Activated gamma-delta T cell (primary cell): ENCODE measurements at regions not wholly inside any gene's neighbourhood (a gene's known extent, or its start where the extent isn't known, plus 50 kb on each side); places are given as distances from the start of the nearest gene placed in this dataset.

Experiments
- DNase-seq: peaks from one replicate; lab custom pipeline; 2025; lab: John Stamatoyannopoulos, UW

DNA sequence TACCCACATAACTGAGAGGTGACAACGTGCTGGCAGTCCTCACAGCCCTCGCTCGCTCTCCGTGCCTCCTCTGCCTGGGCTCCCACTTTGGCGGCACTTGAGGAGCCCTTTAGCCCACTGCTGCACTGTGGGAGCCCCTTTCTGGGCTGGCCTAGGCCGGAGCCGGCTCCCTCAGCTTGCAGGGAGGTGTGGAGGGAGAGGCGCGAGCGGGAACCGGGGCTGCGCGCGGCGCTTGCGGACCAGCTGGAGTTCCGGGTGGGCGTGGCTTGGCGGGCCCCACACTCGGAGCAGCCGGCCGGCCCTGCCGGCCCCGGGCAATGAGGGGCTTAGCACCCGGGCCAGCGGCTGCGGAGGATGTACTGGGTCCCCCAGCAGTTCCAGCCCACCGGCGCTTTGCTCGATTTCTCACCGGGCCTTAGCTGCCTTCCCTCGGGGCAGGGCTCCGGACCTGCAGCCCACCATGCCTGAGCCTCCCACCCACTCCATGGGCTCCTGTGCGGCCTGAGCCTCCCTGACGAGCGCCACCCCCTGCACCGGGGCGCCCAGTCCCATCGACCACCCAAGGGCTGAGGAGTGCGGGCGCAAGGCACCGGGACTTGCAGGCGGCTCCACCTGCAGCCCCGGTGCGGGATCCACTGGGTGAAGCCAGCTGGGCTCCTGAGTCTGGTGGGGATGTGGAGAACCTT, 630.1 kb upstream of the NXPH2 start:
- peak; percentile 4 for DNase-seq

DNA sequence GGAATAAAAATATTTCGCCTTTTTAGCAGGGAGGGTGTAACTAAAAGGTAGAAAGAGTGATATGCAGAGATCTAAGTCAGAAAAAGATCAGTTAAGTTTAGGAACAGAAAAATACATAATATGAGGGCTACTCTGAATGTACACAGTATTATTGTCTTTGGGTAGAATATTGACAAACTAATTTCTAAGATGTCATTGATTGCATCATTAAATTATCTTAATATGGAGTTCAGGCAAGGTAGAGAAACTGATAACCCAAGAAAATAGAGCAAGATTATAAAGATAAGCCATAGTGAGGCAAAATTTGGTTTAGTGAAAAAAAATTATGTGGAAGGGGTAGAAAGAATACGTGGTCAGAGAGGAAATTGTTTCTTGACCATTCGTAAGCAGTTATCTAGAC, 629.0 kb upstream of the NXPH2 start:
- DNase-seq: no peak

DNA sequence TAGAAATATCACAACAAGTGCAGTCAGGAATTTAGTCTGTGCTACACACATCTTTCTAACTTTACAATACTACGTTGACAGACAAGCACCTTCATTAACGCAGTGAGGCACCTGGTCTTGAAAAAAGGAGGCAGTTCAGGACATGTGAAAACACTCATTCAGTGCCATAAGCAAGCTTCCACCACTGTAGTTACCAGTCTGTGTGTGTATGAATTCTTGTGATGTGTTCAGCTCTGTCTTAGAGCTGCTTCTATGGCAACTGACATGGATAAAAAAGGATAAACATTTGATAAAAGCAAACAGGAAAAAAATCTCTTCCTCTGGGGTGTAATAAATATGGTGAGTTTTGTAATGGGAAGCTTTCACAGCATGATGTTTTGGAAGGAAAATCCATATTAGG, 623.8 kb upstream of the NXPH2 start:
- DNase-seq: no peak

DNA sequence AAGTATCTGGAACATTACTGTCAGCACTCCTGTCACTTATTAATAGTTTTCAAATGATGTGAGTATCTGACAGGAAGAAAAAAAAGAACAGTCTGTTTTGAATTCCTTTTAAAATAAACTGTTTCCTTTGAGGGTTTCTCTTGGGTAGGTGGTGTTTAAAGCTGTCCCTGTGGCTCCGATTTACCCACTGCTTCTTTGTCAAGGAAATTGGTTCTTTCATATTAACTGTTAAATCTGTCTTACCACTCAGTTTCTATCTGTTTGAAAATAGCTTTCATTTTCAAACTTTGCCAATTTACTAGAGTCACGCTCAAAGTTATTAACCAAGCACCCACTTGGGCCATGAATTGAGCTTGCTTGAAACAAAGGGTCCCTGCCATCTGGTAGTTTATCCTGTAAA, 614.6 kb upstream of the NXPH2 start:
- no peak for DNase-seq

DNA sequence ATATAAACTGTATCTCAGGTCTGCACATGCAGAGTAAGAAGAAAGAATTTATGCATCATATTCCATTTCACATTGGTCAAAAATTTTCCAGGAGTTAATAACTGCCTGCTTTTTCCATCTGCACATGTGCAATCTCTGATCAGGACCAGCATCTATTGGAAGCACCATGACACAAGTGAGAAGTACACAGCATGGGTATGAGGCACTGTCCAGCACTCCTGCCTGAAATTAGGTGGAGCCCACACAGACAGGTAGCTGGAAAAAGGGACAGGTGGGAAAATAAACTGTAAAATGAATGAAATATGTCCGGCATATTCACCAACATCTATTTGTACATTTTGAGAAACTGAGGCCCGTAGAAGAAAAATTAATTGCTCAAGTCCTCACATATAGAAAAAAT, 609.2 kb upstream of the NXPH2 start:
- no peak for DNase-seq

DNA sequence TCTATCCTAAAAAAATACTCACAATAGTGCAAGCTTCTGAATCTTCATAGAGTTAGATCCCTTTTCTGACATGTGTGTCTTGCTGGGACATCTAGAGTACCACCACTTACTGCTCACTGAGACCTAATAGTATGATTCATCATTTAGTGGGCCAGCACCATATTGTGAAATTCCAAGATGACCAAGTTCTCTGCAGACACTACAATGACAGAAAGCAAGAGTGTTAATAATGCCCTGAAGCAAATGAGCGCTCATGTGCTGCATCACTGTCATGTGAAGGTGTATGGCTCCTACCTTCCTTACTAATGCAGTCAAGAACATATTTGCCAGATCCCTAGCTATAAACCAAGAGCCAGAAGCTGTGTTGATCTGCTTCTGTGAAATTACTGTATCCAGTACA, 606.2 kb upstream of the NXPH2 start:
- no peak for DNase-seq

DNA sequence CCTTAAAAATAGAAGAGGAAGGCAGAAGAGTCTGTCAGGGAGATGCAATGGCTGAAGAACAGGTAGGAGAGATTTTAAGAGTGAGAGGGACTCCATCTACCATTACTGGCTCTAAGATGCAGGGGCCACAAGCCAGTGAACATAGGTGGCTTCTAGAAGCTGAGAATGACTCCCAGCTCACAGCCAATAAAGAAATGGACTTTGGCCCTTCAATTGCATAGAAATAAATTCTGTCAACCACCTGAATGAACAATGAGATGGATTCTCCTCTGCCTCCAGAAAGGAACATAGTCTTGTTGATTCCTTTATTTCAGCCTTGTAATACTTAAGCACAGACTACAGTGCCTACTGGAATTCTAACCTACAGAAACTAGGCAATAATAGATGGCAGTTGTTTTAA, 603.3 kb upstream of the NXPH2 start:
- DNase-seq: no peak

DNA sequence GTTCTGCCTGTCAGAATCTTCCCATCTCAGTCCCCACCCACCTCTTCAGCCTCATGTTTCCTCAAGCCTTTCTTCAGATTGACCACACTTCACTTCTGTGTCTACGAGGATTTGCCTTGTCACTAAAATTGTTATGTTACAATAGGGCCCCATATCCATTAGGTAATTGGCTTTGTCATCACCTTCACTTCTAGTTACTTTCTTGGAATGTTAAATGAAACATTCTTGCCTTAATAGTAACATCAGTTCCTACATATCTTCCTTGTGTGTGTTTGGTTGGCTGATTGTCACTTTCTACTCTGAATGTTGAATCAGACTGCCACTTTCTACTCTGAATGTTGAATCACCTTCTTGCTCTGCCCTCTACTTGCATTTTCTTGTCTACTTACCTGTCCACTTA, 599.9 kb upstream of the NXPH2 start:
- DNase-seq: no peak

DNA sequence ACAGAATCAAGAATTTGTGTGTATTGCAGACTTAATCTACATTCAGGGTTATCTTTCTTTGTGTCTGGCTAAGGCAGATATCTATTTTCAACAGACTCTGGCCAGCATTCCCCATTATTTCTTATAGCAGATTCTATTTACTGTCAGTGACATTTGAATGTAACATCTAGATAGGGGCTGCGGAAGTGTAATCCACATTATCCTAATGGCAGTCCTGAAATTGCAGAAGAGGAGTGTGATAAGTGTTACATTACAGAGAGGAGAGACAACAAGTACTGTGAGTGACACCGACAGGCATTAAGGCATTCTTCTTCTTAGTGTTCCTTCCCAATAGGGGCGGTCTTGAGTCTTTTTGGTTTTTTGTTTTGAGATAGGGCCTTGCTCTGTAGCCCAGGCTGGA, 598.2 kb upstream of the NXPH2 start:
- DNase-seq: no peak

DNA sequence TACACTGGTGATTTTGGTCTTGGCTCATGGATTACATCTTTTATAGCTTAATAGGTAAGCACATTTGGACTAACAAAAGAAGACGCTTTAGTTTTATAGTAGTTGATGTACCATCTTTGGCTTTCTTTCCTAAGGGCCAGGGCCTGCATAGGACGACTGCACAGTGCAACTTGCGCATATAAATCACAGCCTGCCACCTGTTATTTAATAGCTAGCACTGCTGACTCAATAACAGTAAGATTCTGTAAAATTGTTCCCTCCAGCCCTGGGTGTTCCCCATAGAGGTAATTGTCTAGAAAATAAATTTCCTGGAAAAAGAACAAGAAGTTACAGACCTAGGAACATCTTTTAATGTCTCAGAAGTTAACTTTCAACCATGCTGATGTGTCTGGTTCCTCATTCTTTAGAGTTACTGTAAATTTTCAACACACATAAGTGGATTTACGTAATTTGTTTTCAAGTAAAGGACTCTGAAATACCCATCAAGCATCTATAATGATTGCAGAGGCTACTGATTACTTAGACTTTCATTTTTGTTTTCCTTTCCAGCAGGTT, 594.2 kb upstream of the NXPH2 start:
- no peak for DNase-seq

DNA sequence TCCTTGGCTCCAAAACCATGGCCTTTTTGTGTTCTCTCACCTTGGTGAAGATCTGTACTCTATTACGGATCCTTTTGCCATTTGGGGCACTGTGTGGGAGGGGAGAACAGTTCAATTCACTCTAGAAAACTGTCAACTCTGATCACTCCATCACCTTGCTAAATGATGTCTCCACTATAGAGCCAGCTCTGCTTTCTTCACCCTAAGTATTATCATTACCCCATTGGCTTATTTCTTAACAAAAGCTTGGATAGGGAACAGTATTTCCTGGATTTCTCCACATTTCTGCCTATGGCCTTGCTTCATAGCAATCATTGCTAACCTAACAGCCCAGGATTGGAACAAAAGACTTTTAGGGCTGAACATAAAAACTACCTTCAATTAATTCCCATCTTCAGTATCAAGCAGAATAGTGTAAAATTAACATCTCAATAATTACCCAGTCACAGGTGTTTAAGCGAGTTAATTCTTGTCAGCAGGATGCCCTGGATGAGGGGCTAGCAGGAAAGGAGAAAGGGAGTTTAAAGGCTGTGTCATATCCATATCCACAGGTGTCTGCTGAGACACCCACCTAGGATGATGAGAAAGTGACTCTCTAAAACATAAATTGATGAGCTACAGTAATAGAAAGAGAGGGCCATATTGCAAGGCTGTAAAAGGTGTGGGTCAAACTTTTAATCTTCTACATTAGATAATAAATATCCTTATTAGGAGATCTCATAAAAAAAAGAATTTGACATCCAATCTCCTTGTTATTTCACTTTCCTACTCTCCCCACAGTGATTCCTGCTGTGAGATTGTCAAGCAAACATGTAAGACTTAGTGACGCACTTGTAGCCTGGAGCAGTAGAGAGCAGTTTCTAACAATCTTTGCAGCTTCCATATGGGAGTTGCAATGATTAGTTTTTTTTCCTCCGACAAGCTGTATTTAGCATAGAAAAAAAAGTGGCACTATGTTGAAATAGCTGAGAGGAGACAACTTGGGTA, 589.5 kb upstream of the NXPH2 start:
- DNase-seq: no peak

DNA sequence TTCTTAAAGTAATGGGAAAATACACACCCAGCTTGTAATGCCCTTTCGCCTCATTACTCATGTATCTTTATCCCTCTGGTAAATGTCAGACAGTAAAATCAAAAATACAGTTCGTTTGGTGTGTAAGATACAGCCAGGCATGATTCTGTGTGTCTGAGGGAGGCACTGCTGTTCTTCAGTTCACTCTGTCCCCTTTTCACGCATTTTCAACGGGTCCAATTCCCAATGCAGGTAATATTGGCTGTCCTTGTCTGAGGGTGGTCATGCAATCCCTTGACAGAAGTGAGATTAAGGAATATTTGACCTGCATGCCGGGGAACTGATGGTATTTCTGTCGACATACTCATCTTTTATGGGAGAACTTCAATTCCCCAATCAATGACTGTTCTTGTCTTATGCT, 587.2 kb upstream of the NXPH2 start:
- DNase-seq: no peak

DNA sequence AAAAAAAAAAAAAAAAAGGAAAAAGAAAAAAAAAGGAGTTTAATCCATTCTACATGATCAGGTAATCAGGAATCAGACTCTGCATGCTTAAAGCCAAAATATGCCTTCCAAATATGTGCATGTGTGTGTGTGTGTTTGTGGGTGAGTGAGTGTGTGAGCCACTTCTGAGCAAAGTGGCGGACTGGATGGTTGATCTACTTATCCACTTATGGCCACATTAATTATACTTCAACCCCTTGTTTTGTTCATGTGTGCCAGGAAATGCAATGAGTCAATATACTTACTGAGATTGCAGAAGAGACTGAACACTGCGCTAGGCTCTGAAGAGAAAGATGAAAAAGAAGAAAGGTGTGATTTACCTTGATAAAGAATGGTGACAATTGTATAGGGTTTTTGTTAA, 586.5 kb upstream of the NXPH2 start:
- DNase-seq: no peak

DNA sequence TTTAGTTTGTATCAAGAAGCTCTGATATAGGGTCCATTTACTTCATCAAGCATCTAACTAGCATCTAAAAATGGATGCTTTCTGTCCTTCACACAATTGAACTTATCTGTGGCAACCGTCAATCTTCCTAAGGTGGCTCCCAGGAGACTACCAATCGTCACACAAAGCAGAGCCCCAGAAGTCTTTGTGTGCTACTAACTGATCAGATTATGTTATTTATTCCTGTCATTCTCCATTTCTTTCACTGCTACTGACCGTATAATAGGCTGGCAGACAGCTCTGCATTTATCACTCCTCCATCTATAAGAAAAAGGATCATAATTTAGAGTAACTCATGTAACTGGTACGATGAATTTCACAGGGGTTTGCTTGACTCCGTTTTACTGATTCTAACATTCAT, 585.0 kb upstream of the NXPH2 start:
- no peak for DNase-seq

DNA sequence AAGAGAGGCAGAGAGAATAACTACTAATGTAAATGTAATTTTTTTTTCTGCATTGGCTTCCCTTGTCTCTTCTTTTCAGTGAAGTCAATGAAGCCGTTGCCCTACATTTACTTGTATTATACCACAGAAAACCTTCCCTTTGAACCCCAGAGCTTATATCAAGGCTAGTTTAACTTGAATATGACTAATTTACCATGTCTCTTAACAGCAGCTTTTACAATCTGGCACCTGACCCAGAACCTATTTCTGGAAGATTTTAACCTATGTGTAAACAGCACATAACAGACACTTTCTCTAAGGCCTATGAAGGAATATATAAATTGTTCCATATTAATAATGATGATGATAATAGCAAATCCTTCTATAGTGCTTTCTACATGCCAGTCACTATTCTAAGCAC, 580.5 kb upstream of the NXPH2 start:
- DNase-seq: no peak

DNA sequence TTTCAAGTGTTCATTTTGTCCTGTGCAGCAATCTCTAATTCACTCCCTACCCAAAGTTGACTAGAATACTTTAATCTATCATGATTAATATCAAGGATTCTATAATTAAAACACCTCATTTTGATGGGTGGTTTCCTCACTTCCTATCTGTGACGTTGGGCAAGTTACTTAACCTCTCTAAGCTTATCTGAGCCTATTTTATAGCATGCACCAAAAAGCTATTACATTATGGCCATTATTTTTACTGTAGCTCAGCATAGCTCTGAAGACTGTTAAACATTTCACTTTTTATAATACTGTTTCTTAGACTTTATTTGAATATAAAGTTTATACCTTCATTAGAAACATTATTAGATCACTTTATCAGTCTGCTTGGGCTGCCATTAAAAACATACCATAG, 579.6 kb upstream of the NXPH2 start:
- DNase-seq: no peak

DNA sequence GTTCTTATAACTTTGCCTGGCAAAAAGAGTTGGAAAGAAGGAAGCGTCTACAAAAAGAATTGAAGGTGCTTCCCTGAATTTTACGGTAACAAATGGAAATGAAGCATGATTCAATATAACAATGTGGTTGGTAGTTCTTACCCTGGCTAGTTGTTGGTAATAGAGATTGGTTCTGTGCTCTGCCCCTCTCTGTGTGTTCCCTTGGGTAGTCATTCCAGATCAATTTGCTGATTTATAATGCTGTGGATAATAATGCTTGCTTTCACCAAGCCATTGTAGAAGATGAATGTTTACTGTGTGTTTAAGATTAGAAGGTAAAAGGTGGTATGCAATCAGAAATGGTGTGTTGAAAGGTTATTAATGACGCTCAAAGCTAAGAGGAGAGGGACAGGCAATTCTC, 577.8 kb upstream of the NXPH2 start:
- DNase-seq: no peak

DNA sequence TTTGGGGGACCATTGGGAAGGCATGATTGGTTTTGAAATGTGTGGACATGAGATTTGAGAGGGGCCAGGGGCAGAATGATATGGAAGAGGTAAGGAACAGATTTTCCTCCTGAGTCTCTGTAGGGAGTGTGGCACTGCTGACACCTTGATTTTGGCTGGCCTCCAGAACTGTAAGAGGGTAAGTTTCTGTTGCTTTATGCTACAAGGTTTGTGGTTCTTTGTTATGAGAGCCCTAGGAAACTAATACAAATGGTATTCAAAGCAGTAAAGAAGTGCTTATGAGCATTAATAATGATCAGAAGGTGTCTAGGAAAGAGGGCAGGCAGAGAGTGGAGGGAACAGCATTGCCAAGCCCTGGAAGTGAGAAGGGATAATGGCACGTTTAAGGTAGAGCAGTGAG, 574.3 kb upstream of the NXPH2 start:
- DNase-seq: no peak

DNA sequence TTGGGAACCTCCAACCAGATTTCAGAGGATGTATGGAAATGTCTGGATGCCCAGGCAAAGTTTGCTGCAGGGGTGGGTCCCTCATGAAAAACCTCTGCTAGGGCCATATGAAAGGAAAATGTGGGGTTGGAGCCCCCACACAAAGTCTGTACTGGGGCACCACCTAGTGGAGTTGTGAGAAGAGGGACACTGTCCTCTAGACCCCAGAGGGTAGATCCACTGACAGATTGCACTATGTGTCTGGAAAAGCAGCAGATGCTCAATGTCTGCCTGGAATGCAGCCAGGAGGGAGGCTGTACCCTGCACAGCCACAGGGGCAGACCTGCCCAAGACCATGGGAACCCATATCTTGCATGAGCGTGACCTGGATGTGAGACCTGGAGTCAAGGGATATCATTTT, 573.7 kb upstream of the NXPH2 start:
- DNase-seq: no peak

DNA sequence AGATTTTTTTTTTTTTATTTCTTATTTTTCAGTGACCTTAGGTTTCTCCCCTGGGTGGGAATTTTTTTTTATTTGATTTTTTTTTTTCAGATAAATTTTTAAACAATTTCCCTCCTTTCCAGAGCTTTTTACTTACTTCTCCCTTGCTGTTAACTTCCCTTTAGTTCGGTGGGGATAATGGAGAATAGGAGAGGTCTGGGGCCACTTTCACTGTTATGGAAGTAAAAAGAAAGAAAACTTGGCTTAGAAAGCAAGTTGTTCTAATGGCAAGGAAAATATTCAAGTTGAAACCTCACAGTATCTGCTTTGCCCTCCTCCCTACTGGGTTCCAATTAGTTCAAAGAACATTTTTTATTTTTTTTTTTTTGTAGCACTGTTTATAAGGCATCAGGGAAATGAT, 537.1 kb upstream of the NXPH2 start:
- DNase-seq: no peak

DNA sequence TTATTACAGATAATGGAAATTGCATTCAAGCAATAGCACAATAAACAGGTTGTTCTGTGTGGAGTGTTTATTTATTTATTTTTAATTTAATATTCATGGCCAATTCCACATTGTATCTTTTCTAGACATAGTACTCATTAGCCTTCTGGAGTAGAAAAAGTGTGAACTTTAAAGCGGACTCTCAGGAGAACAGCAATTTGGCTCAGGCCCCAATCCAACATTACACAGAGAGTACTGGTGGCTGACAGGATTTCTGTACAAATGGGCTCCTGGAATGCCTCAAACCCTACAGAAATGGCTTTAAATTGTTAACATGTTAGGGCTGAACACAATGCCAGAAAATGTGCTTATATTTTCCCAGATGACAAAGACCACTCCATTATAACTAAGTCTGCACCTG, 533.9 kb upstream of the NXPH2 start:
- DNase-seq: no peak

DNA sequence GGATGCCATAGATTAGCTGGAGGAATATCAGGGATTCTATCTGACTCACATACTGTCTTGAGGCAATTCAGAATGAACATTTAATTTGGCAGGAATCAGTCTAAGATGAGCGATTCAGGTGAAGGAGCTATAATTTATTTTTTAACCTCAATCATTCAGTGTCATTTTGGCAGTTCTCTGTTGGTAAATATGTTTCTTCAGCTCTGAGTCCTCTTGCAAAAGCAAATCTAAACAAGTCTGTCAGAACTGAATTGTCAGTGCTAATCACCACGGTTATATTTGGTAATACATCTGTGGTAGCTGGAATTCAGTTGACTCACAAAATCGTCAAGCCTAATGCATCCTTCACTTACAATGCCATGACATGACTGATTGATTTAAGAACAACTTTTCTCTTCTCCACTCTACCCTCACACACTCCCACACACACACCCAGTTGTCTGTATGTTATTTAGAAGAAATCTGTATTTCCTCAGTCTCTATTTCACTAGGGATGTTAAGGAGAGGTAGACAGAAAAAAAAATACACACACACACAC, 516.6 kb upstream of the NXPH2 start:
- DNase-seq: no peak

DNA sequence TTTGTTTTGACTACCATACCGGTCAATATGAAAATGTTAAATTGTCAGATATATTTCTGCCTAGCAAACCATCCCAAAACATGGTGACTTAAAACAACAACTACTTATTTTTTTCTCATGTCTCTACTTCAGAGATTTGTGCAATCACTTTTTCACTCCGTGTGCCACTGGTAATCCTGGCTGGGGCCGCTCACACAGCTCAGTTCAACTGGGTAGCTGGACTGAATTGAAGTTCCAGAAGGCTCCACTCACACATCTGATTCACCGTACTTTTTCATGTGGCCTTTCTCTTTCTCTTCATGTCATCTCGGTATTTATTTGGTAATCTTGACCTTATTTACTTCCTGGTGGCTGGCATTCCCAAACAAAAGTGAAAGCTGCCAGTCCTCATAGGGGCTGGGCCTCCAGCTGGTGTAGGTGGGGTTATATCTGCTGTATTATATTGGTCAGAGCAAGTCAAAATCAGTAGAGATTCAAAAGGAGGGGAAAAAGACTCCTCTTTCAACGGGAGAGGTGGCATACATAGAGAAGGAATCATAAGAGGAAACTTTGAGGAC, 513.9 kb upstream of the NXPH2 start:
- no peak for DNase-seq
